NCI-H128 (cell line): ENCODE measurements at regions not wholly inside any gene's neighbourhood (a gene's known extent, or its start where the extent isn't known, plus 50 kb on each side); places are given as distances from the start of the nearest gene placed in this dataset.

Experiments used
- DNase-seq: peaks from one replicate; lab custom pipeline; 2025; ENCODE audit not compliant: unreplicated experiment; lab: John Stamatoyannopoulos, UW

- no peak for DNase-seq
Observed at GRCh38 chr22:48667289-48667688, 1160.4 kb downstream of the BRD1 start.

- no peak for DNase-seq
Observed at GRCh38 chr22:48666620-48667019, 1161.1 kb downstream of the BRD1 start.

- DNase-seq = no peak
Observed at GRCh38 chr22:48665311-48665995, 1162.2 kb downstream of the BRD1 start.

GRCh38 chr22:48664586-48664985, 1163.1 kb downstream of the BRD1 start:
- no peak for DNase-seq

DNA sequence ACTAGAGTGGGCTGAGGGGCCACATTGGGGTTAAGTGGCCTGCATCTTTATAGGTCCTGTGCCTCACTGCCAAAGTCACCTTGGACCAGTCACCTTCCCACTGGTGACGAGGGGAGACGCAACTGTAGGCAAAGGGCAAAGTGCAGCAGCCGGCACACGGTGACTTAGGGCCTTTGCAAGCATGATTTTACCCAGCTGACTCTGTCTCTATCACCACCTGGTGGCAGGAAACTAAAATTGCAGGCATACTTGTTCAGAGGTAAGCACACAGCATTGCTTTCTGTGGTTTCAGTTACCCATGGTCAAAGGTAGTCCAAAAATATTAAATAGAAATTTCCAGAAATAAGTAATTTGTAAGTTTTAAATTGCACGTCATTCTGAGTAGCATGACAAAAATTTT, 1164.4 kb downstream of the BRD1 start:
- no peak for DNase-seq

- no peak for DNase-seq
Observed at GRCh38 chr22:48662476-48663135, 1165.1 kb downstream of the BRD1 start.

GRCh38 chr22:48661984-48662383, 1165.7 kb downstream of the BRD1 start:
- DNase-seq = no peak

DNA sequence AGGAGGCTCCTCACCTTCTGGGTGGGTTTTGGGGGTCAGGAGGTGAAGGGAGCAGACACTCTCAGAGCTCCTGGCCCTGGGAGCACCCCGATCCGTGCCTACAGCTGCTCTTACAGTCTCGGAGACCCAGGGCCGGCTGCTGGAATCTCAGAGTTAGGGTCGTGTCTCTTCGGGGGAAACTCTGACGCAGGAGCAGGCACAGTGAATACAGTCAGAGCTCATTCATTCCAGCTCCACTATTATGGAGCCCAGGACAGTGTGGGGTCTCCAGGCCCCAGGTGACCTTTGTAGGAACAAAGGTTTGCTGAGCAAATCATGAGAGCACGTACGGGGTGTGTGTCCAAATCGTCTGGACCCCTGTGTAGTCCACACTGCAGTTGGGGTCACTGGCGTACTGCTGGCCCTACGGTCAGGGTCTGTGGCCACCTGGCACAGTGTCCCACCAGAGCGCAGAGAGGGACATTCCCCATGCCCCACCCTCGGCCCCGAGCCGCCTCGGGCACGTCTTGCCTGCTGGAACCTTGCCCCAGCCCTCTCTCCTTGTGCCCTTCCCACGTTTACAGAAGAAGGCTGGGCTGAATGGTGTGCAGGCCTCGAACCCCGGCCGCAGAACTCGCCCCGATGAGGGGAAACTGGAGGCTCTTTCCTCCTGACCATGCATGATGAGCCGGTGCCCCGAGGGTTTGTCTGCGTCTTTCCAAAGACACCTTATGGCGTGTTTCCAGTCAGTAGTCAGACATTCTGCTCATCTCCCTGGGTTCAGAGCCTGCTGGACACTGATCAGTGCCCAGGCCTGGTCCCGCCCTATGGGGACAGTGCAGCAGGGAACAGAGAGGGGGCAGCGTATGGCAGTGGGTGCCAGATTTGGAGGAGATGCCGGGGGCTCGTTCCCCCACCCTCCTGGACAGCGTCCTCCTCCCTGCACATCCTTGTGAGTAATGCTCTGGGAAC, 1166.6 kb downstream of the BRD1 start:
- no peak for DNase-seq

- no peak for DNase-seq
Observed at GRCh38 chr22:48660104-48660789, 1167.4 kb downstream of the BRD1 start.

GRCh38 chr22:48659404-48659996, 1168.2 kb downstream of the BRD1 start:
- no peak for DNase-seq

GRCh38 chr22:48658871-48659270, 1168.8 kb downstream of the BRD1 start:
- DNase-seq = no peak

DNA sequence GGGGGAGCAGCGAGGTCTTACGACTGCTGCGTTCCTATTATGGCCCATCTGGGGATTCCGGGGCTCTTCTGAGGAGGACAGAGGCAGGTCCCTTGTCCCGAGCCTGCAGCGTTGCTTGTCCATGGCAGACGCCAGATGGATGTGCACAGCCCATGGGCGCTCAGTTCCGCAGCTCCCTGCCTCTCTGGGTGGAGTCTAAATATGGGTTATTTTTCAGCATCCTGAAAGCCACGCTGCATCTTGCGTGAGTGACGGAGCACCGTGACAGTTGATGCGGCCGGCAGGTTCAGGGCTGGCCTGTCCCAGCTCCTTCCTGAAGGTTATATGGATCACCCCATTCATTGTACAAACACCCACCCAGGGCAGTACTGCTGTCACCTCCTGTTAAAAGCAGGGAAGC, 1169.4 kb downstream of the BRD1 start:
- DNase-seq = no peak

DNA sequence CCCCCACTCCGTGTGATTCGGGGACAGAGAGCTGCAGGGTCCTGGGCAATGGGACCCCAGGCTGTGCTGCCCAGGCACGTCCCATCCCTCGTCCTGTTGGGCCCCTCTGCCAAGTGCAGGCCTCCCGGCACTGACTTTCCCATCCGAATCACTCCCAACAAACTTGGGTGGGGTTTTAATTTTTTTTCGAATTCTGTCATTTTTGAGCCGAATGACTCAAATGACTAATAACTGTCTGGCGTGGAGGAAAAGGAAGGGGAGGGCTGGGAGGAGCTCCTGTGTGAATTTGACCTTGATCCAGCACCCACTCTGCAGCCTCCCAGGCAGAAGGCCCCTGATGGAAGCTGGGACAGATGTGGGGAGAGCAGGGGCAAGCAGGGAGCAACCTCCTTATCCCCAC, 1173.2 kb downstream of the BRD1 start:
- no peak for DNase-seq

DNA sequence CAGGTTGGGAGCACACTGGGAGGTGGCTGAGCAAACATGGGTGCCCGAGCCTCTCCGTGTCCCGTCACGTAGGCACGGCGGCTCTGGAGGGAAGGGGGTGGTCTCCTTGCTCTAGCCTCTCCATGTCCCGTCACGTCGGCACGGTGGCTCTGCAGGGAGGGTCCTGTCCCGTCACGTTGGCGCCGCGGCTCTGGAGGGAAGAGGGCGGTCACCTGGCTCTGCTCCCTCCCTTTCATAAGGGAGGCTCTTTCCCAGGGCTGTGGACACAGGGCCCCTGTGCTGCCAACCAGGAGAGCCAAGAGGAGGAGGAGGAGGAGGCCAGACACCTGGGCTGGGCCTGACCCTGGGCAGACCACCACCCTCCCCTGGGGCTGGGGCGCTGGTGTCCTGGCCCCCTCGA, 1173.7 kb downstream of the BRD1 start:
- no peak for DNase-seq

DNA sequence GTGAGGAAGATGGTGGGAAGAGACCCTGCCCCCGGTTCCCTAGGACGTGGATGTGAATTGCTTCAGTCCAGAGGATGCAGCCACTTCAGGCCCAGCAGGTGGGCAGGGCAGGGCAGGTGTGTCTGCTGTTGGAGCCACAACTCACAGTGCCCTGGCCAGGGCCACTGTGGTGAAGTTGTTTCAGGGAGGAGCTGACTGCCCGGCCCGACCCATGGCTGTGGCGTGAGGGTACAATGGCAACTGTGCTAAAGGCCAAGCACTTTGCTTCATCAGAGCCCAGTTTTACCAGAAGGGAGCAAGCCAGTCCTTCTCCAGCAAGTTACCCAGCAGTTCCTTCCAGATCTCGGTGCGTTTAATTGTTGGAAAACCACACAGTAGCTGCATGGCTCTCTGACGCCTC, 1174.4 kb downstream of the BRD1 start:
- no peak for DNase-seq

DNA sequence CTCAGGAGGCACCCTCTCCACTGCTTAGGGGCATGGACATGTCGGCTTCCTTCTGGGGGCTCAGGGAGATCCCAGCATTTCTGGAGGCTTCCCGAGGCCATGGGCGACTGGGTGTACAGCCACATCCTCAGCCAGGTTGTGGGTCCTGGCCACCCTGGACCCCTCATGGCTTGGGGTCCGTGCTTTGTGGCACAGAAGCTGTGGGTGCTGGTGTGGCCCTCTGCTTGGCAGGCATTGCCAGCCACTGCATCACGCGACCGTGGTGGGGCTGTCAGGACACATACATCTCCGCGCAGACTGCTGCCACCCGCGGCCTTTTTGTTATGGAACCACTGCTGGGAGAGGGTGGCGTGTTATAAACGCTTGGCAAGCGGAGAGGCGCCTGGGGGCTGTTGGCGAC, 1174.9 kb downstream of the BRD1 start:
- DNase-seq = no peak

- DNase-seq = no peak
Observed at GRCh38 chr22:48651981-48652538, 1175.6 kb downstream of the BRD1 start.

GRCh38 chr22:48651036-48651890, 1176.4 kb downstream of the BRD1 start:
- no peak for DNase-seq

DNA sequence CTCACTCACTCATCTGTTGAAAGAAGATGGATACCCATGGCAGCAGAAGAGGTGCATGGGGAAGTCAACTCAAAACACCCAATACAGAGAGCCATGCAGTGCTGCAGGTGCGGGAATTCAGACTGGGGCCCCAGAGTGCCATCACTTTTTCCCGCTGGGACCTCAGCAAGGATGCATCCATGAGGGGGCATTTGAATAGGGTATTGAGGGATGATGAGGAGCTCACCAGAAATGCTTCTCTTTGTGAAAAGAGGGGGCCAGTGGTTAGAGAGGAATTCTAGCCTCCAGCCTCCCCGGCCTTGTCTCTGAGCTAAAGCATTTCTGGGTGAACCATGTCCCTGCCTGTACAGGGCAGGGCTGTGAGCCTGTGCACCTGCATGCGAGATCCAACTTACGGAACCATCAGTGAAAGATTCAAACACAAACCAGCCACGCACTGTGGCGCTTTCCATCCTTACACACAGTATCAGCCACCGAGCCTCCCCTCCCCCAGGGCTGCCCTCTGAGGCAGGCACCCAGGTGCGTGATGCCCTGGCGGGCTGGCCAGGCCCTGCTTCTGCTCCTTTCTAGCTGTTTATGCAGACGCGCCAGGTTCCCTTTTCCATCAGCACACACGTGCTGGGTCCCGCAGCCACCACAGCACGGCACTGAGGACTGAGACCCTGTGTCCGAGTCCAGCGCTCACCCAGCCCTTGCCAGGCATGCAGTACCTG, 1177.2 kb downstream of the BRD1 start:
- no peak for DNase-seq
